GM19397 (cell line): ENCODE measurements at regions not wholly inside any gene's neighbourhood (a gene's known extent, or its start where the extent isn't known, plus 50 kb on each side); places are given as distances from the start of the nearest gene placed in this dataset.
A peak's percentile ranks its signal among the peaks of the same experiment; 100 is the strongest.

Source experiments
- ATAC-seq: cut with Tn5 transposase; IDR thresholded peaks from one replicate; pipeline ENCODE4 v1.9.1; 2021; ENCODE audit warnings: mild to moderate bottlenecking, moderate library complexity; ENCODE audit not compliant: unreplicated experiment

- no peak for ATAC-seq
Measured at GRCh38 chr3:84439476-84439875, 519.3 kb upstream of the CADM2 start.

- no peak for ATAC-seq
Measured at GRCh38 chr3:84440291-84440690, 518.5 kb upstream of the CADM2 start.

- no peak for ATAC-seq
Measured at GRCh38 chr3:84442533-84442932, 516.3 kb upstream of the CADM2 start.

- ATAC-seq: no peak
Measured at GRCh38 chr3:84444726-84445521, 513.9 kb upstream of the CADM2 start.

GRCh38 chr3:84487296-84487695 lies 471.5 kb upstream of the CADM2 start:
- no peak for ATAC-seq

- ATAC-seq: no peak
Measured at GRCh38 chr3:84504761-84505160, 454.0 kb upstream of the CADM2 start.

- ATAC-seq: no peak
Measured at GRCh38 chr3:84510007-84510406, 448.8 kb upstream of the CADM2 start.

GRCh38 chr3:84522893-84523292 lies 435.9 kb upstream of the CADM2 start:
- ATAC-seq: no peak

GRCh38 chr3:84536916-84537315 lies 421.9 kb upstream of the CADM2 start:
- no peak for ATAC-seq

- no peak for ATAC-seq
Measured at GRCh38 chr3:84538597-84538996, 420.2 kb upstream of the CADM2 start.

- ATAC-seq: no peak
Measured at GRCh38 chr3:84547207-84547606, 411.6 kb upstream of the CADM2 start.

- ATAC-seq: peak; percentile 80
Measured at GRCh38 chr3:84547971-84548970, 410.5 kb upstream of the CADM2 start.

GRCh38 chr3:84555629-84556028 lies 403.2 kb upstream of the CADM2 start:
- ATAC-seq: no peak

- ATAC-seq: no peak
Measured at GRCh38 chr3:84566256-84566655, 392.5 kb upstream of the CADM2 start.

GRCh38 chr3:84567796-84568195 lies 391.0 kb upstream of the CADM2 start:
- no peak for ATAC-seq

GRCh38 chr3:84573962-84574361 lies 384.8 kb upstream of the CADM2 start:
- ATAC-seq: no peak

- no peak for ATAC-seq
Measured at GRCh38 chr3:84586427-84586826, 372.4 kb upstream of the CADM2 start.

- ATAC-seq: no peak
Measured at GRCh38 chr3:84600703-84601225, 358.0 kb upstream of the CADM2 start.

- no peak for ATAC-seq
Measured at GRCh38 chr3:84601303-84601702, 357.5 kb upstream of the CADM2 start.

- ATAC-seq: no peak
Measured at GRCh38 chr3:84621823-84622222, 337.0 kb upstream of the CADM2 start.

- ATAC-seq: no peak
Measured at GRCh38 chr3:84634668-84635067, 324.1 kb upstream of the CADM2 start.

- ATAC-seq: no peak
Measured at GRCh38 chr3:84637272-84637671, 321.5 kb upstream of the CADM2 start.
